Left forelimb (tissue), 1 donor: ENCODE measurements at regions not wholly inside any gene's neighbourhood (a gene's known extent, or its start where the extent isn't known, plus 50 kb on each side); places are given as distances from the start of the nearest gene placed in this dataset.

ENCODE experiments used
- DNase-seq: peaks from one replicate; pipeline ENCODE4 v3.0.0-alpha.2; 2018; ENCODE audit warnings: low spot score

GRCh38 chr4:24164054-24164693, 274.3 kb upstream of the PPARGC1A start:
- DNase-seq, result no peak

- DNase-seq, result no peak
Observed at GRCh38 chr4:24163314-24163713, 273.5 kb upstream of the PPARGC1A start.

GRCh38 chr4:24160358-24160757, 270.5 kb upstream of the PPARGC1A start:
- no peak for DNase-seq

- no peak for DNase-seq
Observed at GRCh38 chr4:24158031-24158430, 268.2 kb upstream of the PPARGC1A start.

- DNase-seq, result no peak
Observed at GRCh38 chr4:24150034-24150433, 260.2 kb upstream of the PPARGC1A start.

GRCh38 chr4:24146127-24146526, 256.3 kb upstream of the PPARGC1A start:
- DNase-seq, result no peak

- no peak for DNase-seq
Observed at GRCh38 chr4:24145591-24145990, 255.7 kb upstream of the PPARGC1A start.

- no peak for DNase-seq
Observed at GRCh38 chr4:24144381-24144780, 254.5 kb upstream of the PPARGC1A start.

- DNase-seq, result no peak
Observed at GRCh38 chr4:24143741-24144140, 253.9 kb upstream of the PPARGC1A start.

GRCh38 chr4:24141836-24142235, 252.0 kb upstream of the PPARGC1A start:
- no peak for DNase-seq

GRCh38 chr4:24140892-24141291, 251.0 kb upstream of the PPARGC1A start:
- no peak for DNase-seq

- no peak for DNase-seq
Observed at GRCh38 chr4:24137671-24138601, 248.1 kb upstream of the PPARGC1A start.

GRCh38 chr4:24131954-24132673, 242.3 kb upstream of the PPARGC1A start:
- DNase-seq, result no peak

- no peak for DNase-seq
Observed at GRCh38 chr4:24130637-24131036, 240.8 kb upstream of the PPARGC1A start.

- no peak for DNase-seq
Observed at GRCh38 chr4:24126776-24127175, 236.9 kb upstream of the PPARGC1A start.

- DNase-seq, result no peak
Observed at GRCh38 chr4:24121395-24122175, 231.7 kb upstream of the PPARGC1A start.

- DNase-seq, result no peak
Observed at GRCh38 chr4:24117975-24118374, 228.1 kb upstream of the PPARGC1A start.

GRCh38 chr4:24116107-24116506, 226.3 kb upstream of the PPARGC1A start:
- DNase-seq, result no peak

GRCh38 chr4:24114919-24115500, 225.2 kb upstream of the PPARGC1A start:
- no peak for DNase-seq

- no peak for DNase-seq
Observed at GRCh38 chr4:24114444-24114843, 224.6 kb upstream of the PPARGC1A start.

GRCh38 chr4:24112466-24112865, 222.6 kb upstream of the PPARGC1A start:
- DNase-seq, result no peak

- no peak for DNase-seq
Observed at GRCh38 chr4:24108567-24108966, 218.7 kb upstream of the PPARGC1A start.
